Astrocyte of the spinal cord (primary cell): ENCODE measurements at regions not wholly inside any gene's neighbourhood (a gene's known extent, or its start where the extent isn't known, plus 50 kb on each side); places are given as distances from the start of the nearest gene placed in this dataset.

Experiments
- DNase-seq: peaks from one replicate; pipeline ENCODE4 v3.0.0; 2011; ENCODE audit warnings: low read depth, low spot score
- H3K4me3 ChIP-seq: 2 replicates; pipeline ENCODE4 v1.5.1; 2011; ENCODE audit warnings: low read depth, mild to moderate bottlenecking, low read length, moderate library complexity
- in situ Hi-C: cut with HindIII; loops from 2 replicates; pipeline ENCODE4 v1.10.0; 2017; ENCODE audit warnings: low sequenced_read_pairs
- TF ChIP-seq, protein P1 (sequence below): IDR thresholded peaks from 2 replicates; pipeline ENCODE4 v1.5.1; 2012; ENCODE audit warnings: low read depth, mild to moderate bottlenecking, low read length, inconsistent platforms

- in situ Hi-C loops = no loop called here
- TF ChIP-seq, protein P1, sequence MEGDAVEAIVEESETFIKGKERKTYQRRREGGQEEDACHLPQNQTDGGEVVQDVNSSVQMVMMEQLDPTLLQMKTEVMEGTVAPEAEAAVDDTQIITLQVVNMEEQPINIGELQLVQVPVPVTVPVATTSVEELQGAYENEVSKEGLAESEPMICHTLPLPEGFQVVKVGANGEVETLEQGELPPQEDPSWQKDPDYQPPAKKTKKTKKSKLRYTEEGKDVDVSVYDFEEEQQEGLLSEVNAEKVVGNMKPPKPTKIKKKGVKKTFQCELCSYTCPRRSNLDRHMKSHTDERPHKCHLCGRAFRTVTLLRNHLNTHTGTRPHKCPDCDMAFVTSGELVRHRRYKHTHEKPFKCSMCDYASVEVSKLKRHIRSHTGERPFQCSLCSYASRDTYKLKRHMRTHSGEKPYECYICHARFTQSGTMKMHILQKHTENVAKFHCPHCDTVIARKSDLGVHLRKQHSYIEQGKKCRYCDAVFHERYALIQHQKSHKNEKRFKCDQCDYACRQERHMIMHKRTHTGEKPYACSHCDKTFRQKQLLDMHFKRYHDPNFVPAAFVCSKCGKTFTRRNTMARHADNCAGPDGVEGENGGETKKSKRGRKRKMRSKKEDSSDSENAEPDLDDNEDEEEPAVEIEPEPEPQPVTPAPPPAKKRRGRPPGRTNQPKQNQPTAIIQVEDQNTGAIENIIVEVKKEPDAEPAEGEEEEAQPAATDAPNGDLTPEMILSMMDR = no peak
- H3K4me3 ChIP-seq = no peak overlapping the region
- DNase-seq = no peak
Observed at GRCh38 chr9:115301581-115301980, 183.6 kb upstream of the TNC start.

GRCh38 chr9:115305543-115305942 is 187.6 kb upstream of the TNC start:
- TF ChIP-seq, protein P1 = no peak
- DNase-seq = no peak
- in situ Hi-C loops = no loop called here
- no peak overlapping the region for H3K4me3 ChIP-seq

- DNase-seq = no peak
- H3K4me3 ChIP-seq = no peak overlapping the region
- in situ Hi-C loops = no loop called here
- TF ChIP-seq, protein P1 = no peak
Observed at GRCh38 chr9:115306865-115307264, 188.9 kb upstream of the TNC start.

DNA sequence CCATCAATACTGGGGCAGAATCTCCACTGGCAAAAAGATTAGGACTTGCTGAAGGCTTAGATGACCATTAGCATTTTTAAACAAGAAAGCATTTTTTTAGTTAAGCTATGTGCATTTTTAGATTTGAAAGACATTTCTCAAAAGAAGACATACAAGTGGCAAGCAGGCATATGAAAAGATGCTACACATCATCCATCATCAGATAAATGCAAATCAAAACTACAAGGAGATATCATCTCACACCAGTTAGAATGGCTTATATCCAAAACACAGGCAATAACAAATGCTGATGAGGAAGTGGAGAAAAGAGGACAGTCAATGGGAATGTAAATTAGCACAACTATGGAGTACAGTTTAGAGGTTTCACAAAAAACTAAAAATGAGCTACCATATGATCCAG is 195.6 kb upstream of the TNC start:
- TF ChIP-seq, protein P1 = no peak
- H3K4me3 ChIP-seq = no peak overlapping the region
- no peak for DNase-seq
- in situ Hi-C loops = no loop called here

DNA sequence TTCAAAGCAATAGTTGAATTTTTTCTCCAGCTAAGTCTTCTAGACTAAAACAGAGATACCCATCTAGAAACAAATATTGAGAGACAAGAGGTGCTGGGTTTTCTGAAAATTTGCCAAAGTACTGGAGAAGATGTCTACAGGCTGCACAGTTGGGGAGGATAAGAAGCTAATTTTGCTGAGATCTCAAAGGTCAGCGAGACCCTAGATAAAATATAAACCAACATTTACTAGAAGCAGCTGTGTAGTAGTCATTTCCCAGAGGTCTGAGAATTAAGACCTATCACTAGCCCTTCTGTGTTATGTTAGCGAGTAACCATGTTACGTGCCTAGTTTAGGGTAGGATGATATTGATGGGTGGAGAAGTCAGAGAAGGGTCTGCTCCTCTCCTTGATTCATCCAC is 208.5 kb upstream of the TNC start:
- TF ChIP-seq, protein P1 = no peak
- no peak for DNase-seq
- in situ Hi-C loops = no loop called here
- H3K4me3 ChIP-seq = no peak overlapping the region

GRCh38 chr9:115327436-115328122 is 209.6 kb upstream of the TNC start:
- TF ChIP-seq, protein P1 = no peak

More at GRCh38 chr9:115327436-115328122, 209.6 kb upstream of the TNC start:
- peak; percentile 9 for DNase-seq
- no peak overlapping the region for H3K4me3 ChIP-seq
- in situ Hi-C loops = no loop called here
